ENCODE measurements at regions not wholly inside any gene's neighbourhood (a gene's known extent, or its start where the extent isn't known, plus 50 kb on each side); places are given as distances from the start of the nearest gene placed in this dataset.

DNA sequence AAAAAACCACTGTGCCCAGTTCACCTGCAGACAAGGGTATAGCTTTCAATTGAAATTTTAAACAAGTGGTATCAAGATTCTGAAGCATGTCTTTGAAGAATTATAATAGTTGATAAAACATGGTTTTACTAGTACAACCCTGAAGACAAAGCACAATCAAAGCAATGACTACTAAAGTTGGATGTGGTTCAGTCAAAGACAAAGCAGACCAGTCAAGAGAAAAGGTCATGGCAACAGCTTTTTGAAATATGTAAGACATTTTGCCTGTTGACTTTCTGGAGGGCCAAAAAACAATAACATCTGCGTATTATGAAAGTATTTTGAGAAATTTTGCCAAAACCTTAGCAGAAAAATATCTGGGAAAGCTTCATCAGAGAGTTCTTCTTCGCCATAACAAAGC is 1393.6 kb downstream of the SI start:
- Histone ChIP-seq H4K5ac (ENCODE audit: insufficient read length, low read depth, low read length) (no peak overlapping the region), H3K4me2 (ENCODE audit: insufficient read depth, insufficient read length, low read length) (no peak overlapping the region), H2BK20ac (ENCODE audit: low read depth, low read length, poor library complexity, severe bottlenecking) (no peak overlapping the region), H2AFZ (ENCODE audit: low read length) (no peak overlapping the region), H2BK12ac (ENCODE audit: insufficient read length, low read depth, low read length) (no peak overlapping the region), H3K9me3 (ENCODE audit: control insufficient read depth, low read depth, low read length) (peaks cover 6% of the 10 kb centered on the region), H3T11ph (ENCODE audit: low read length) (no peak overlapping the region), H2AK5ac (ENCODE audit: insufficient read length, low read length) (no peak overlapping the region), H3K23ac (ENCODE audit: insufficient read length, low read depth, low read length) (no peak overlapping the region), H2BK120ac (ENCODE audit: low read depth, low read length, poor library complexity, severe bottlenecking) (no peak overlapping the region), H2BK15ac (ENCODE audit: low read depth, low read length) (no peak overlapping the region), H4K91ac (ENCODE audit: insufficient read length, low read depth, low read length) (no peak overlapping the region), H3K4me1 (ENCODE audit: insufficient read depth, low read length) (no peaks in the 10 kb centered on the region), H3K27ac (ENCODE audit: insufficient read length, low read depth, low read length) (no peak overlapping the region), H4K8ac (replicated peaks; ENCODE audit: insufficient read length, low read depth, low read length) (no peak overlapping the region), H3K27me3 (ENCODE audit: insufficient read depth, low read length) (no peaks in the 10 kb centered on the region), H2BK5ac (ENCODE audit: insufficient read length, low read length) (no peak overlapping the region), H3K56ac (ENCODE audit: insufficient read length, low read depth, low read length) (no peak overlapping the region), H3K9ac (ENCODE audit: extremely low read depth, insufficient read length, low read length) (no peak overlapping the region), H4K20me1 (ENCODE audit: control insufficient read depth, insufficient read depth, insufficient read length) (no peaks in the 10 kb centered on the region), H3K79me2 (ENCODE audit: insufficient read depth, low read length) (no peaks in the 10 kb centered on the region), H3K79me1 (ENCODE audit: insufficient read depth, low read depth, low read length, poor library complexity, severe bottlenecking) (no peaks in the 10 kb centered on the region), H3K4ac (ENCODE audit: low read depth, low read length) (no peak overlapping the region), H3K18ac (ENCODE audit: insufficient read length, low read depth, low read length) (no peak overlapping the region), H3K23me2 (ENCODE audit: insufficient read length, low read depth, low read length, poor library complexity, severe bottlenecking) (no peaks in the 10 kb centered on the region), H3K14ac (ENCODE audit: insufficient read depth, low read length) (no peak overlapping the region)
- H3K4me1 Mint-ChIP-seq = no peaks in the 10 kb centered on the region
- TF ChIP-seq, protein P1, sequence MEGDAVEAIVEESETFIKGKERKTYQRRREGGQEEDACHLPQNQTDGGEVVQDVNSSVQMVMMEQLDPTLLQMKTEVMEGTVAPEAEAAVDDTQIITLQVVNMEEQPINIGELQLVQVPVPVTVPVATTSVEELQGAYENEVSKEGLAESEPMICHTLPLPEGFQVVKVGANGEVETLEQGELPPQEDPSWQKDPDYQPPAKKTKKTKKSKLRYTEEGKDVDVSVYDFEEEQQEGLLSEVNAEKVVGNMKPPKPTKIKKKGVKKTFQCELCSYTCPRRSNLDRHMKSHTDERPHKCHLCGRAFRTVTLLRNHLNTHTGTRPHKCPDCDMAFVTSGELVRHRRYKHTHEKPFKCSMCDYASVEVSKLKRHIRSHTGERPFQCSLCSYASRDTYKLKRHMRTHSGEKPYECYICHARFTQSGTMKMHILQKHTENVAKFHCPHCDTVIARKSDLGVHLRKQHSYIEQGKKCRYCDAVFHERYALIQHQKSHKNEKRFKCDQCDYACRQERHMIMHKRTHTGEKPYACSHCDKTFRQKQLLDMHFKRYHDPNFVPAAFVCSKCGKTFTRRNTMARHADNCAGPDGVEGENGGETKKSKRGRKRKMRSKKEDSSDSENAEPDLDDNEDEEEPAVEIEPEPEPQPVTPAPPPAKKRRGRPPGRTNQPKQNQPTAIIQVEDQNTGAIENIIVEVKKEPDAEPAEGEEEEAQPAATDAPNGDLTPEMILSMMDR (conservative IDR thresholded peaks at IDR 0.05) = no peak
- no CpG with 5 or more reads among the region's 2 CpGs for WGBS (ENCODE audit: extremely low coverage, insufficient read length, low lambda C conversion rate)
- peaks cover 3 to 11% (median 7%) of the 10 kb centered on the region in 3 experiments; a peak in 5 of 7 replicates for H3K36me3 Mint-ChIP-seq (ENCODE audit: insufficient read depth in 1 of 3, low read depth in 3 of 3)
- H3K27me3 Mint-ChIP-seq (ENCODE audit: low read depth) = no peaks in the 10 kb centered on the region
- no peak for DNase-seq
- peaks cover 10% of the 10 kb centered on the region in 2 experiments for H3K9me3 Mint-ChIP-seq
- H3K4me3 Mint-ChIP-seq = no peak overlapping the region
- no peak overlapping the region for H3K27ac Mint-ChIP-seq
